Fibroblast of peridontal ligament (primary cell): ENCODE measurements at regions not wholly inside any gene's neighbourhood (a gene's known extent, or its start where the extent isn't known, plus 50 kb on each side); places are given as distances from the start of the nearest gene placed in this dataset.

ENCODE experiments used
- DNase-seq: peaks from one replicate; pipeline ENCODE4 v3.0.0-alpha.2; 2010; ENCODE audit errors: extremely low read depth

DNA sequence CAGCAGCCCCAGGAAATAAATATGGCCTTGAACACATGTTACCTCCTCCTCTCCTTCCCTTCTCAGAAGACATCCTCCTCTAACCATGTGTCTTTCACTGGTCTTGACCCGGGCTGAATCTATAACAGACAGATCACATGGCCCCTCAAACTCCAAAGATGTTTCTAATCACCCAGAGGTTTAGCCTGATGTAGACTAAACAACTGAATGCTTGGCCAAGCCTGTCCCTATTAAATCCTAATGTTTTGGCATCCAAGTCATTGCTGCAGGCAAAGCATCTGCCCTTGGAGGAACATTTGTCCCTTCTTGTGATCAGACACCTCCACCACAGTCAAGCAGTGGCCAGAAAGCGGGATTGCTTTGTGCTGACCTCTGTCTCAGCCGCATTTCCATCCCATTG, 65.5 kb downstream of the ANKRD60 start:
- DNase-seq, result peak; percentile 11

DNA sequence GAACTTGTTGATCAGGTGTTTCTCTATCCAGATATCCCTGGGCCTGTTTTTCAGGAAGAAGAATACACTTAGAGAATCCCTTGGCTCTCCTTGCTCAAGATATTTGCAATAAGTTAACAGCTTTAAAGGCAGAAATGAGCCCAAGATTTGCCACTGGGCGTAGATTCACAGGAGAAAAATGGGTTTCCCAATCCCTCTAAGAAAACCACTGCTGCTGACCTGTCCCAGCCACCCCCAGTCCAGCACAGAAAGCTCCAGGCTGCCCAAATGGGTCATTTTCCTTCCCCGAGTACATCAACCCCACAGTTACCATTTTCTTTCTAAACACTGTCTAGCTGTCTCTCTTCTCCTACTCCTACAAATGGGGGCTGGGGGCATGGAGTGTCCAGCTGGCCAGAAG, 67.3 kb downstream of the ANKRD60 start:
- DNase-seq, result no peak

DNA sequence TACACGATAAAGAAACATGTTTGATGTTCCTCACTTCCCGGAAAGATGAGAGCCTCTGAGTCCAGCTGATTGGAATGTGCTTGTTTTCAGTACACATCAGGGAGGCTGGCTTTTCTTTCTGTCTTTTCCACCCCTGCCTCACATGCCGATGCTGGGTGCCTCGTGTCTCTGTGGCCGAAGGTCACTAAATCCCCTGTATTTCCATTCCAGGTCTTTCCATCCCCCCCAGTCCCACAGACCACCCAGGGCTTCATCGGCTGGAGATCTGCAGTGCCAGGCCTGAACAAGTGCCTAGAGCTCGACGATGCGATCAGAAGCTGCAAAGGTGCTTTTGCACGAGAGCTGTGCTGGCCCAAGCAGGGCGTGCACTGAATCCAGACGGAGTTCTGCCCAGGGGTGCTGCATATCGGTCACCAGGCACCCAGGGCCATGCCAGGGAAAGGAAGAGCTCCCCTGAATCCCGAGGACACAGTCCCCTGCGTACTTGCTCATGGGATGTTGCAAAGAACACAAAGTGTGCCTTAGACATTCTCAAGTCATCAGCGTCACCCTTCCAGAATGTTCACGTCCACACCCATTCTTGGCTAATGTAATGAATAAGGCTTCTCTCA, 67.9 kb downstream of the ANKRD60 start:
- peak; percentile 38 for DNase-seq

DNA sequence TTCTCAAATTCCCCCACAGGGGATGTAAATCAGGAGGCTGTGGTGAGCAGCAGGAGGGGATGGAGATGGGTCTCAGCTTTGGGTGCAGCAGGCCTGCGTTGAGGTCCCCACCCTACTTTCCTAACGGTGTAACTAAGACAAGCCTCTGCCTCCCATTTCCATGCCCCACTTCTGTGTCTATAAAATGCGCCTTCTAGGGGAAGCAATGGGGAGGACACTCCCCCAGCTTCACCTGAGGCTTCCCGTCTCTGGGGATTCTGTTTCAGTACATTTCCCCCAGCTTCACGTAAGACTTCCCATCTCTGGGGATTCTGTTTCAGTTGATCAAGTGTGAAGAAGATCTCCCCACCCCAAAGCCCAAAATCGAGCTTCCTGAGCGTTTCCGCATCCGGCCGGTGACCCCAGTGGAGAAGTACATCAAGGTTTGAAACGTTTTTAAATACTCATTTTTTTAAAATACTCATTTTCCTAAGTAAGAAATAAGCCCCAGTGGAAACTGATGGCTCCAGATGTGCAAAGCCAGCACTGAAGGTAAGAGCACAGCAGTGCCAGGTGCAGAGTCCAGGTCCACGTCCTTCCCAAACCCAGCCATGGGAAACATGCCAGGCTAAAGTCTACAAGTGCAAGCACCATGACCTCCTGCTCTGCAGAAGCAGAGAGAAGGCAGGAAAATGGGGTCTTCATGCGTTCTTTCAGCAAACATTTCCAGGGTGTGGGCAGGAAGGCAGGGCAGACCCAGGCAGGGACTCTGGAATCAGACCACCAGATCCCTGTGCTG, 73.1 kb downstream of the ANKRD60 start:
- DNase-seq, result no peak

DNA sequence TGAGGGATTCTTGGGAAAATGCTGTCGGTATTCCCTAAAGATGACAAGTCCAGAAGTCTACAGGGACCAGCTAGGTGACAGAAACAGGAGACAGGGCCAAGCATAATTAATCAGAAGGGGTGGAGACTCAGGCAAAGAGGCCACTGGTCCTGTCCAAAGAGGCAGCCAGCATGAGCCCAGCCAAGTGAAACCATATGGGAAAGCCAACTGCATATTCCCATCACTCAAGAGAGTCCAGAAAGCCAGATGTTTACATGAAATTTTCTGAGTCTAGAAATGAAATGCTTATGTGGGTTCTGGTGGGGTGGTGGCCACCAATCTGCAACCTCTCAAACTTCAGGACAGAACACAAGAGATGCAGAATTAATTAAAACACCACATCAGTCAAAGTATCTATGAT, 74.3 kb downstream of the ANKRD60 start:
- no peak for DNase-seq

DNA sequence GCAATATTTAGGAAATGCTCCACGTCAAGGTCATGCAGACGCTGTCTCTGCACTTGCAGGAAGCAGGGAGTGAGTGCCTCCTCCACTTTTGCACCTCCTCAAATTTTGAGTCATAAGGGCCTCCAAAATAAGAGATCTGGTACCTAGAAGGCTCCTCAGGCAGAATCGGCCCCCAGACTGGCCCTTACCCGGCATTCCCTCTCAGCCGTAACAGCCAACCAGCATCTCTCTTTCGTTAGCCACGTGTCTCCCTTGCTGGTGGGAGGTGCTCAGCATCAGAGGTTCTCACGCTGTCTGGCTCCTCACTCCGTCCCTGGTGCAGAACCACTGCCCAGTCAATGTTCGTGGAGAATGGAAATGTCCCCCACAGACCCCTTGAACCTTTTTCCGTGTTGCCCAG, 75.3 kb downstream of the ANKRD60 start:
- DNase-seq, result no peak

DNA sequence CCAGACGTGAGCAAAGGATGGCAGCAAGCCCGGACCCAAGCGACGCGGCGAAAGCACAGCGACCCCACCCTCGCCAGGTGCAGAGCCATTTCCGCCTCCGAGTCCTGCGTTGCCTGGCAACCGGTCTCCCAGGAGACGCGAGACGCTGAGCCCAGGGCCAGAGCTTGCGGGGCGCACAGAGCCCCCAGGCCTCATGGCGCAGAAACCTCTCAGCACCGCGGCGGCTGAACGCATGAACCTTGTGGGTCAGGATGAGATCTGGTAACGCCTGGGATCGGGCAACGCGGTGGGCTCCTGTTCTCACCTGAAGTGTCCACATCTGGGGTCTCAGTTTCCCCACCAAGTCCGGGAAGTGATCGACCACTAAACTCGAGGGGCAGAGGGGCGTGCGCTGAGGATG, 77.7 kb downstream of the ANKRD60 start:
- no peak for DNase-seq

DNA sequence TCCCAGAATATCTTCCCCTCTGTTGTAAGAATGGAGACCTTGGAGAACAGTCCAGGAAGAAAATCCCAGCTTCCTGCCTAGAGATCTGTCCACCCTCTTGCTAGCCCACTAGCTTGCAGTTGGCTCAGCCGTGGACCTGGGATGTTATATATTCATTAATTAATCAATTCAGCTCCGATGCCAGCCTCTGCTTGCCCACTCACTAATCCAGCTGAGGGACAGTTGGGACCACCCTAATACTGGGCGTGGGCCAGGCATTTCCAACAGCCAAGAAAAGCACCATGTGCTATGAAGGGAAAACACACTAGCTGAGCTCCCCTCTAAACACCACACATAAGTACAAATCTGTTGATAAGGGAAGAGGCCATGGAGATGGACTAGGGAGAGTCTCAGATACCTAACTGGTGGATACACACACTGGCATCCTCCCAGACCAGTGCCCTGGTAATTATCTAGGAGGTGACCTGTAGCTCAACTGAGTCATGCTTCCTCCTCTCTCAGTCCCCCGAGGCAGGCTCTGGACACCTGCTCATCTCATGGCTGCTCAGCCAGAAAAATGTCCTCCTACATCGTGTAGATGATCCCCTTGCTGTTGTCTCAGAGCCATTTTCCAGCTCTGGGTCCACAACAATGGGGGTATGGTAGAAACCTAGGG, 78.9 kb downstream of the ANKRD60 start:
- DNase-seq, result no peak

DNA sequence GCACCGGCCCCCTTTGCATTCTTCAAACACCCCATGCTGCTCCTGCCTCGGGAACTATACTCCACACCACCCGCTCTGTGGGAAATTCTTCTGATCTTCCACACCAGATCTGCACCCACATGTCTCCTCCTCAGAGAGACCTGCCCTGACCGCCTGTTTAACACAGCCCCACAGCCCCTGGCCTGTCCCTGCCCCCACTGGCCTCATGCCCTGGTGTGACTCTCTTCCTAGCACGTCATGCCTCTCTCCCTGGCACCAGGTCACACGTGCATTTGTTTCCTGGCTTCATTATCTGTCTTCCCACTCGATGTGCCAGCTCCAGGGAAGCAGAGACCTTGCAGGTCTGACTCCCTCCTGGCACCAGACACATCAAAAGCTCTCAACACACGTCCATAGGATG, 79.6 kb downstream of the ANKRD60 start:
- no peak for DNase-seq

DNA sequence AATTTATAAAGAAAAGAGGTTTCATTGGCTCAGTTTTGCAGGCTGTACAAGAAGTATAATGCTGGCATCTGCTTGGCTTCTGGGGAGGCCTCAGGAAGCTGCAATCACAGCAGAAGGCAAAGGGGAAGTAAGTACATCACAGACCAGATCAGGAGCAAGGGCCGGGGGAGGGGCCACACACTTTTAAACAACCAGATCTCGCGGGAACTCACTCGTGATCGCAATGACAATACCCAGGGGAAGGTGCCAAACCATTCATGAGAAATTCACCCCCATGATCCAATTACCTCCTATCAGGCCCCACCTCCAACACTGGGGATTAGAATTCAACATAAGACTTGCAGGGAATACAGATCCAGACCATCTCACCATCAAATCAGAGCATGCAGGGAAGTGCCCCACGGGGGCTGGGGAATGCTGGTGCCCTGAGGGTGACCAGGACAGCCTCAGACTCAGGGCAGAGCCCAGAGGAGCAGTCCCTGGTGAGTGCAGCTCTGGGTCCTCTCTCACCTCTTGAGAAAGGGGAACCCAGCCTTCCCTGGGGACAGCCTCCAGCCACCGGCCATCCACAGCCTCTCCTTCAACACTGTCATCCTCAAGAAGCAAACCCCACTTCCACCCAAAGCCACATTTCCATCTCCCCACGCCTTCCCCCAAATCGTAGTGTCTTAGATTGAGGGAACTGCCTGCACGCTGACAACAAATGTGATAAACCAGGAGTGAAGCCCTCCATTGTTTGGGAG, 80.7 kb downstream of the ANKRD60 start:
- DNase-seq, result no peak

DNA sequence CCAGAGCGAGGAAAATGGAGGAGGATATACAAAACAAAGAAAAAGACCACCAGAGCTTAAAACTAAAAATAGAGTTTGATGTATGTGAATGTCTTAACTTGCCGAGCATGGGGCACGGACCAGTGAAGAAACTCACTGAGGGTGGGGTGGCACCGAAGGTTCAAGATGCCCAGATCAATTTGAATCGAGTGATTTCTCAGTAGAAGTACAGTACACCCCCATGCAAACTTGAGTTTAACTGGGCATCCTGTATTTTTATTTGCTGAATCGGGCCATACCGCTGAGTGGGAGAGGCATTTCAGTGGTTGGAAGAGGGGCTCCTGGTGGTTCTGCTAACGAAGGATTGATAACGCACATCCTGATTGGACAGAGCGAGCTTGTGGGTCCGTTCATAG, 81.7 kb downstream of the ANKRD60 start:
- DNase-seq, result no peak

DNA sequence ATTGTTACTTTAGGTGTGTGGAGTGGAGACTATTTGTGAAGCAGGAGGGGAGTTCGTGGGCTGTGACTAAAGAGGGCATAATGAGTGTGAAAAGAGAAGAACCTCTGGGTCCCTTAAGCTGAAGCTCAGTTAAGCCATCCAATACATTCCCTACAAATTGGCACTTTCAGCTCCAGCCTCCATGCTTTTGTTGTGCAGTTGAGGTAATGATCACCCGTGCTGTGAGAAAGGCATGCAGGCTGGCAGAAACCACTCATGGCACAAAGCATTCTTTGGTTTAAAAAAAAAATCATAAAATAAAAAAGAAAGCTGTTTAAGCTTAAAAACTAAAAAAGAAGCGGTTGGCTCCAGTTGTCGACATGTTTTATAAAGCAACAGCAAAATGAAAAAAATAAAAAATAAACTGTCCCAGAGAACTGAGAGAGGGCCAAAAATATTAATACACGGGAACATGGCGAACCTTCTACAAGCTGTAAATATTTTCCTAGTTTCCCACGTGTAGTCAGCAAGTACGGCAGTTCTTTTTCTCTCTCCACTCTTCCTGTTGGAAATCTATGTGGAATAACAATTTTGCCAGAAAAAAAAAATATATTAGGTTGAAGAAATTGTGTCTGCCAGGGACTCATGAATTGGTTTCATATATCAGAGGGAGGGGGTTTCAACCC, 82.2 kb downstream of the ANKRD60 start:
- no peak for DNase-seq

DNA sequence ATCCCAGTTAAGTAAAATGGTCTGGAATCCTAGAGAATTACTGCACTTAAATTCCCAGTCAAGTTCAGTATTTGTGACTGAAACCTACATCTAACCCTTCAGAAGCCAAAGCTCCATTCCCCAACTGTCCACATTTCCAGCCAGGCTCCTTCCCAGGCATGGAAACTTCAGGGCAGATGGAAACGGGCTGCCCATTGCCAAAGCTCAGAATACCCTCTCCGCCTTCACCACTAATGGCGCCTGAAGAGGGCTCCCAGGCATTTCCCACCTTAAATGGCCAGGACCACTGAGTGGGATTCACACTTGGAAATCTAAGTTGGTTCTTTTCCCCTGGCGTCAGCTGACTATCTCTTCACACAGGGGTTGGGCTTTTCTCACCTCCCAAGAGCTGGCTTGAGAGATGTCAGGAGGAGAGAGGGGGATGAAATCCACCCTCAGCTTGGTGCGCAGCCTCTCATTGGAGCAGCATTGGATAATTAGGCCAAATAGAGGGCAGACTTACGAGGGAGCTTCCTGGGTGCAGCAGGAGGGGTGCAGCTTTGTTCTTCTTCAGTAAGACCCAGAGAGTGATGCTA, 82.9 kb downstream of the ANKRD60 start:
- DNase-seq, result no peak

DNA sequence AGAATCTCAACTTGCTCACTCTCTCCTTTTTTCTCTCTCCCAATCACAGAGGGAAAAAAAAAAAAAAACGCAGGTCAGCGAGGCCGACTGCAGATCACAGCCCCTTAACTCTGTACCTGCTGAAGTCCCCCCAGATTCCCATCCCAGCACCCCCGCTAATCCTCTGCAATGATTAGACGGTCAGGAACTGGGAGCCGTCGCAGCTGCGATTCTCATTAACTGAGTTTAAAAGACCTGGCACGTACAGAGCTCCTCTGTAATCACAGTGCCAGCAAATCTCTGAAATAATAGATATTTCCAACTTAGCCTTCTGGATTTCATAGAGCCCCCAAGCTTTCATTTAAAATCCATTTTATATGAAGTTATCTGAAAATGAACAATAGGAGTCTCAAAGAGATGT, 84.4 kb downstream of the ANKRD60 start:
- no peak for DNase-seq

DNA sequence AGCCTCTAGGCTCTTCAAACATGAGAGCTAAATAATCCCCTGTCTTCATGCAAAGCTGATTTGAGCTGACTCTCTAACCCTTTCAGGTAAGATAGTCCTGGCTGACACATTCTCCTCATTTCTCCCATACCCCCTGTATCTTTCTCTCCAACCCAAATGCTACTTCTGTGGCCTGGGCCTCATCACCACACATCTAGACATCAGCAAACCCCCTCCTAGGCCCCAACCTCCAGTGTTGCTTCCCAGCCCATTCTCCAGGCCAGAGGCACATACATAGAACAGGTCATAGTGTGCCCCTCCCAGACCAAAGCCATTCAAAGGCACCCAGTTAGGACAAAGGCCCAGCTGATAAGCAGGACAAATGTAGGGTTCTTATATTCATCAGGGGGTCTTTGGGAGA, 84.9 kb downstream of the ANKRD60 start:
- DNase-seq, result no peak

DNA sequence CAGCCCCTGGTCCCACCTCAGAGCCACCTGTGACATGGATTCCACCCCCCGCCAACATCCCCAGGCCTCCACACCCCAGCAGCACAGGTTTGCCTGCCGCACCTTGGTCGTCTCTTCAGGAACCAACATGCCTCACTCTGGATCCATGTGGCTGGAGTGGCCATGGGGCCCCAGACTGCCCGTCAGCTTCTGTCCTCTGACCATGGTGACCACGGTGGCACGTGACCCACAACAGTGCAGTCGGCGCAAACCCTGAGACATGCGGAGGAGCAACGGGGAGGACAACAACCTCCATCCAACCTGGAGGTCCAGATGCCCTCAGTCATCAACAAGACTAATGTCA, 85.6 kb downstream of the ANKRD60 start:
- DNase-seq, result no peak

DNA sequence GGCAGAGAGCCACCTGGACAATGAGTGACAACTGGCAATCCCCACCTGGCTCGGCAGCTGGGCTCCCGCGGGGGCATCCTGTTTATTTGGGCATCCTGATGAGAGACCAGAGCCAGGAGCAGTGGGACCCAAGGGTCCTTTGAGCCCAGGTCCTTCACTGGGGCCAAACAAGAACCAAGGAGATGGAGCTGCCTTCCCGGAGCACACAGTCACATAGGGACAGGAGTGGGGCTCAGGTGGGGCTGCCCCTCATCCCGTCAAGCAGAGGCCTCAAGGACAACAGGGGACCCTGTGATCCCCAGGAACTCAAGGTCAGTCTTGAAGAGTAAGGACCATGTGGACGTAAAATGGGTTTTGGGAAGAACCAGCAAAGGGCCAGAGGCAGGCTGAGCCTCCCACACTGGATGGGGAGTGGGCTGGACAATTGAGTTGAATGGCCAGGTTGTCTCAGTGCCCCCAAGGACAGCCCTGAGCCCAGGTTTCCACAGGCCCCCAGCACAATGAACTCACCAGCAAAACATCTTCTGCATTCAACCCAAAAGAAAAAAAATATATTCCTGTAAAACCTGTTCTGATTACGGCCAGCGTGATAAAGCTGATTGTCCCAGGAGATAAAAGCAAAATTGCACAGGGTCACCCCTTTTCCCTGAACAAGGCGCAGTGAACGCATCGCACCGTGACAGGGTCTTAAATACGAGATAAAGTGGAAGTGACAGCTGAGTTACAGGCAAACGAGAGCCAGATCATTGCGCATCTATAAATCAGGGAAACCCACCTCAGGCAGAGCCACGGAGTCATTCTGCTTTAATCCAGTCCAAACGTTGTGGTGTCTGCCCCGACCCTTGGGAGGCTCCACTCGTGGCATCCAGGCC, 86.2 kb downstream of the ANKRD60 start:
- no peak for DNase-seq

DNA sequence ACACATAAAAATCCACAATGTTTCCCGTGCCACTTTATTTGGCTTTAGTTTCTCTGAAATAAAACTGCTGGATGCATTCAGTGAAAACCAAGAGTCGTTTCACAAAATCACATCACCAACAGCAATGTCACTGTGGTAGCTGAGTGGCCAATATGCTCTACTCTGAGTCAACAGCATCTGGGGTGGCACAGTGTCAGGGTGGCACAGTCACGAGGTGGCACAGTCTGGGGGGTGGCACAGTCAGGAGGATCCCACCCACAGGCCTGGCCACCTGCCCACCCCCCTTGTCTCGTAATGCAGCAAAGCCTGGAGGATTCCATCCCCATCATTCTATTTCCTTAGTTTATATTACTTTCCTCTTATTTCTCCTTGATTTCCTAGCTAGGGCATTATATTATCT, 87.0 kb downstream of the ANKRD60 start:
- DNase-seq, result no peak

DNA sequence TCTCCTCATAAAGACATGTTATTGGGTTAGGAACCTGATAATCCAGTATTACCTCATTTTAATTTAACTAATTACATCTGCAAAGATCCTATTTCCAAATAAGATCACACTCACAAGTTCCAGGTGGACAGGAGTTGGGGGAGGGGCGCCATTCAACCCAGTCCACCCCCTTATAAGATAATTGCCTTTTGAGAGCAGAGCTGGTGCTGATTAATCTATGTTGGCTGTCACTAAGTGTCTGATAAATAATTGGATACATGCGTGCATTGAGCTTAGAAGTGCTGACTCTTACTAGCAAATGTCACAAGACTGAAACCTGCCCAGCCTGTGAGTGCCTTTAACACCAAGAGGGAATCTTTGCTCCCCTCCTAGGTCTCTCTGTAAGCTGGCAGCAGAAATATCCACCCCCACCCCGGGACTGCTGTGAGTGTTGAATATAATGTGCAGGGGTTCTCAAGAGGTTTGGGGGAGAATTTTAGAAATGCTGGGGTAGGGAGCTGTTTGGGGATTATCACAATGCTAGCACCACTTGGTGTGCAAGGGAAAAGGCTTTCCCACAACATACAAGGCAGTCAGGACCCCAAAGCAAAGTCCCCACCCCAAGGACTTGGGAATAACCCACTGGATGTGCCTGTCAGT, 87.5 kb downstream of the ANKRD60 start:
- no peak for DNase-seq
